ENCODE measurements at regions not wholly inside any gene's neighbourhood (a gene's known extent, or its start where the extent isn't known, plus 50 kb on each side); places are given as distances from the start of the nearest gene placed in this dataset.

- TF ChIP-seq POLR2AphosphoS2 (conservative IDR thresholded peaks at IDR 0.05; ENCODE audit: low read length) (no peak), MAZ (IDR thresholded peaks at IDR 0.05; ENCODE audit: borderline replicate concordance, low read depth, low read length) (no peak), PBX3 (IDR thresholded peaks at IDR 0.05) (no peak), JUNB (IDR thresholded peaks at IDR 0.05) (no peak), NR3C1 (IDR thresholded peaks at IDR 0.05) (no peak), CEBPB (IDR thresholded peaks at IDR 0.05) (no peak), BCL3 (IDR thresholded peaks at IDR 0.05) (no peak)
- Histone ChIP-seq H3K4me1 (no peaks in the 10 kb centered on the region), H3K27ac (no peak overlapping the region), H3K9me3 (no peaks in the 10 kb centered on the region), H3K4me2 (no peak overlapping the region), H3K4me3 (no peak overlapping the region)
- FAIRE-seq (no peak), ATAC-seq (no peak), DNase-seq (ENCODE audit: low read depth in 1 of 2, low spot score in 1 of 2) (no peak)
- ChIA-PET CTCF (interaction anchor here (0.8 kb wide), 1 partner anchor 117 kb away, joined by 3 read pairs; no protein-coding TSS in a partner anchor), POLR2A (no interaction called here)
- no CpG with 5 or more reads among the region's 1 CpG for WGBS (ENCODE audit: missing lambda C conversion rate)
Observed at GRCh38 chr18:22477222-22477621, 59.5 kb upstream of the CTAGE1 start.

- H3K9me3 ChIP-seq: no peaks in the 10 kb centered on the region
- ATAC-seq (no peak), FAIRE-seq (no peak), DNase-seq (ENCODE audit: low read depth in 1 of 2, low spot score in 1 of 2) (no peak)
- ChIA-PET POLR2A (no interaction called here), CTCF (no interaction called here)
- H3K4me2 ChIP-seq: no peak overlapping the region
- 88% methylated on average over 3 of the region's 3 CpGs for WGBS (ENCODE audit: missing lambda C conversion rate)
- no peak overlapping the region for H3K27ac ChIP-seq
- H3K4me1 ChIP-seq: peaks cover 8% of the 10 kb centered on the region; the same call in 1 of the 3 replicates
- H3K4me3 ChIP-seq: no peak overlapping the region
- TF ChIP-seq RFX5 (IDR thresholded peaks at IDR 0.05) (no peak), ATOH8 (CRISPR knock-in tag; IDR thresholded peaks at IDR 0.05; ENCODE audit: low read depth) (no peak), JUNB (IDR thresholded peaks at IDR 0.05) (no peak), GATA3 (IDR thresholded peaks at IDR 0.05; ENCODE audit: borderline replicate concordance) (no peak), HOXB5 (CRISPR knock-in tag; IDR thresholded peaks at IDR 0.05) (no peak), CEBPB (IDR thresholded peaks at IDR 0.05) (no peak), PBX3 (IDR thresholded peaks at IDR 0.05) (no peak), HDAC2 (IDR thresholded peaks at IDR 0.05) (no peak), MYC (IDR thresholded peaks at IDR 0.05; ENCODE audit: borderline replicate concordance, low read length) (no peak), KDM1A (IDR thresholded peaks at IDR 0.05; ENCODE audit: low read depth) (no peak), E2F6 (IDR thresholded peaks at IDR 0.05; ENCODE audit: borderline replicate concordance, low read depth) (no peak), CBX2 (IDR thresholded peaks at IDR 0.05; ENCODE audit: borderline replicate concordance, low read depth) (no peak), MAX (IDR thresholded peaks at IDR 0.05) (no peak), POLR2AphosphoS2 (conservative IDR thresholded peaks at IDR 0.05; ENCODE audit: low read length) (no peak), HEYL (CRISPR knock-in tag; IDR thresholded peaks at IDR 0.05) (no peak), EHF (CRISPR knock-in tag; IDR thresholded peaks at IDR 0.05) (no peak)
Observed at GRCh38 chr18:22482948-22483347, 65.2 kb upstream of the CTAGE1 start.

GRCh38 chr18:22483407-22483806, 65.7 kb upstream of the CTAGE1 start:
- no peaks in the 10 kb centered on the region for H3K9me3 ChIP-seq
- H3K4me3 ChIP-seq: no peak overlapping the region
- peaks cover 8% of the 10 kb centered on the region; the same call in 1 of the 3 replicates for H3K4me1 ChIP-seq
- 71% methylated on average over 5 of the region's 5 CpGs for WGBS (ENCODE audit: missing lambda C conversion rate)
- H3K27ac ChIP-seq: no peak overlapping the region
- ATAC-seq (no peak), DNase-seq (ENCODE audit: low read depth in 1 of 2, low spot score in 1 of 2) (no peak), FAIRE-seq (no peak)
- CTCF ChIA-PET: no interaction called here
- TF ChIP-seq RAD21 (conservative IDR thresholded peaks at IDR 0.05 in 1 of 2, IDR thresholded peaks at IDR 0.05 in 1 of 2): no peak
- TF ChIP-seq RCOR1 (IDR thresholded peaks at IDR 0.05; ENCODE audit: low read depth, low read length): no peak
- no peak for TF ChIP-seq HEYL (CRISPR knock-in tag; IDR thresholded peaks at IDR 0.05)
- no peak for TF ChIP-seq CHD2 (IDR thresholded peaks at IDR 0.05; ENCODE audit: low read length, partially characterized antibody)
- no peak for TF ChIP-seq ZC3H11A (IDR thresholded peaks at IDR 0.05)
- no peak overlapping the region for H3K4me2 ChIP-seq
- POLR2A ChIA-PET: no interaction called here
